CD14-positive monocyte (primary cell): ENCODE measurements at regions not wholly inside any gene's neighbourhood (a gene's known extent, or its start where the extent isn't known, plus 50 kb on each side); places are given as distances from the start of the nearest gene placed in this dataset.

Experiments
- DNase-seq, 3 donors: peaks; one replicate each; pipeline ENCODE4 v3.0.0-alpha.2; 2011 to 2022
- H2AFZ ChIP-seq: 2 replicates; pipeline ENCODE4 v1.6.0; 2012; ENCODE audit warnings: mild to moderate bottlenecking, low read depth, low read length, inconsistent platforms; ENCODE audit not compliant: insufficient read depth, poor library complexity, severe bottlenecking
- H3K27ac ChIP-seq, 2 donors: 1 replicate in 1 of 2; 2 replicates in 1 of 2; pipeline ENCODE4 v1.5.1; 2012 to 2013; ENCODE audit warnings: low read length in 2 of 2, control low read depth in 1 of 2, inconsistent platforms in 1 of 2, low read depth in 1 of 2, mild to moderate bottlenecking in 1 of 2
- H3K27me3 ChIP-seq, 2 donors: one replicate each; pipeline versions ENCODE4 v1.6.0 to v1.6.1; 2011 to 2013; ENCODE audit warnings: low read length in 2 of 2; ENCODE audit not compliant: control insufficient read depth in 2 of 2, insufficient read depth in 2 of 2
- H3K36me3 ChIP-seq, 2 donors: replicated peaks in 1 of 2; 1 replicate in 1 of 2; 2 replicates in 1 of 2; pipeline versions ENCODE4 v1.5.1 to v1.6.1; 2012 to 2013; ENCODE audit warnings: low read length in 2 of 2, control low read depth in 1 of 2, inconsistent platforms in 1 of 2, mild to moderate bottlenecking in 1 of 2; ENCODE audit not compliant: insufficient read depth in 2 of 2, control insufficient read depth in 1 of 2
- H3K4me1 ChIP-seq, 2 donors: 1 replicate in 1 of 2; 2 replicates in 1 of 2; pipeline versions ENCODE4 v1.5.1 to v1.6.1; 2012 to 2013; ENCODE audit warnings: low read length in 2 of 2, control low read depth in 1 of 2, inconsistent platforms in 1 of 2, mild to moderate bottlenecking in 1 of 2, moderate library complexity in 1 of 2; ENCODE audit not compliant: insufficient read depth in 2 of 2, control insufficient read depth in 1 of 2
- H3K4me2 ChIP-seq: replicated peaks from 2 replicates; pipeline ENCODE3; 2012; ENCODE audit warnings: low read length, moderate library complexity, mild to moderate bottlenecking; ENCODE audit not compliant: poor library complexity, severe bottlenecking; ENCODE audit errors: extremely low read depth
- H3K4me3 ChIP-seq, 3 experiments: fragments of 200-600 bp in 1 of 3; sonication (generic) in 1 of 3; replicated peaks in 1 of 3; 1 replicate in 2 of 3; 2 replicates in 1 of 3; pipeline ENCODE4 v1.5.1; 2011 to 2013; ENCODE audit warnings: low read length in 3 of 3, mild to moderate bottlenecking in 3 of 3, control low read depth in 2 of 3, low read depth in 2 of 3, inconsistent platforms in 1 of 3, moderate library complexity in 1 of 3
- H3K79me2 ChIP-seq: 2 replicates; pipeline ENCODE4 v1.6.0; 2012; ENCODE audit warnings: mild to moderate bottlenecking, control low read depth, inconsistent platforms, low read length, moderate library complexity; ENCODE audit not compliant: insufficient read depth
- H3K9ac ChIP-seq: 2 replicates; pipeline ENCODE4 v1.6.0; 2017; ENCODE audit warnings: low read length, mild to moderate bottlenecking; ENCODE audit not compliant: insufficient read depth, poor library complexity, severe bottlenecking
- H3K9me3 ChIP-seq, 2 donors: replicated peaks in 1 of 2; 1 replicate in 1 of 2; 2 replicates in 1 of 2; pipeline versions ENCODE4 v1.5.1 to v1.6.1; 2012 to 2013; ENCODE audit warnings: low read length in 2 of 2, control low read depth in 1 of 2; ENCODE audit not compliant: control insufficient read depth in 1 of 2, insufficient read depth in 1 of 2
- H4K20me1 ChIP-seq: 2 replicates; pipeline ENCODE4 v1.6.0; 2012; ENCODE audit warnings: mild to moderate bottlenecking, low read length, control low read depth, moderate library complexity; ENCODE audit not compliant: insufficient read depth
- H3K27ac Mint-ChIP-seq, 7 donors: one replicate each; pipeline ENCODE4 v1.8.0; 2020; ENCODE audit warnings: mild to moderate bottlenecking in 7 of 7, mixed read lengths in 7 of 7, moderate library complexity in 6 of 7, inconsistent platforms in 2 of 7
- H3K27me3 Mint-ChIP-seq, 3 donors: one replicate each; pipeline ENCODE4 v1.8.0; 2021 to 2022; ENCODE audit warnings: low read depth in 3 of 3, mild to moderate bottlenecking in 3 of 3, mixed read lengths in 3 of 3, moderate library complexity in 3 of 3, inconsistent platforms in 1 of 3
- H3K36me3 Mint-ChIP-seq, 2 donors: one replicate each; pipeline ENCODE4 v1.8.0; 2020; ENCODE audit warnings: mixed read lengths in 2 of 2, inconsistent platforms in 1 of 2, mild to moderate bottlenecking in 1 of 2
- H3K4me1 Mint-ChIP-seq: one replicate; pipeline ENCODE4 v1.8.0; 2020; ENCODE audit warnings: mild to moderate bottlenecking, mixed read lengths
- H3K4me3 Mint-ChIP-seq, 2 donors: one replicate each; pipeline ENCODE4 v1.8.0; 2020; ENCODE audit warnings: mild to moderate bottlenecking in 2 of 2, mixed read lengths in 2 of 2, moderate library complexity in 1 of 2
- H3K9me3 Mint-ChIP-seq, 7 donors: one replicate each; pipeline ENCODE4 v1.8.0; 2020 to 2022; ENCODE audit warnings: mixed read lengths in 7 of 7, mild to moderate bottlenecking in 6 of 7, moderate library complexity in 6 of 7, inconsistent platforms in 2 of 7
- WGBS: methylation state at CpG from one replicate; pipeline ENCODE4 v1.1.5; 2013; ENCODE audit warnings: missing lambda C conversion rate; ENCODE audit not compliant: insufficient coverage; 5-methylcytosine and 5-hydroxymethylcytosine counted together
- intact Hi-C, 2 donors: fragments of 100-400 bp; cut with micrococcal nuclease; formaldehyde crosslinking; loops; one replicate each; pipeline versions ENCODE4 v1.15.0 to v1.15.1; 2023
- TF ChIP-seq, protein P1 (sequence below): fragments of 200-600 bp; IDR thresholded peaks from one replicate; pipeline ENCODE4 v1.8.0; 2022; ENCODE audit warnings: antibody characterized with exemption, mild to moderate bottlenecking

DNA sequence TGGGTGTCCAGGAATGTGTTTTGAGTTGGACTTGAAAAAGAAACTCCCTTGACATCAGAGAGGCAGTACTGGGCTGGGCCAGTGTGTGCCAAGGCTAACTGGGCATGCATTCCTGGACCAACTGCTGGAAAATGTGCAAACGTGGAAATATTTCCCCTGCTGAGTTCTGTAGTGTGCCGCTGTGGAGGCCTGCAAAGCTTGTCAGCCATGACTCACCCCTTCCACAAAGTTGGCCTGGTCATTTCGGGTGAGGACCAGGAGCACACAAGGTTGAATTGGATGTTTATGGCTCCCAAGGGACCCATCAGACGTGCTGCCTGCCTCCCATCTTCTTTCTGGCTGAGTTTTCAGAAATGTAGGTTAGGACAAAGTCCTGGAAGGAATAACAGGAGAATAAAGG lies 513.1 kb downstream of the MIAT start:
- TF ChIP-seq, protein P1, sequence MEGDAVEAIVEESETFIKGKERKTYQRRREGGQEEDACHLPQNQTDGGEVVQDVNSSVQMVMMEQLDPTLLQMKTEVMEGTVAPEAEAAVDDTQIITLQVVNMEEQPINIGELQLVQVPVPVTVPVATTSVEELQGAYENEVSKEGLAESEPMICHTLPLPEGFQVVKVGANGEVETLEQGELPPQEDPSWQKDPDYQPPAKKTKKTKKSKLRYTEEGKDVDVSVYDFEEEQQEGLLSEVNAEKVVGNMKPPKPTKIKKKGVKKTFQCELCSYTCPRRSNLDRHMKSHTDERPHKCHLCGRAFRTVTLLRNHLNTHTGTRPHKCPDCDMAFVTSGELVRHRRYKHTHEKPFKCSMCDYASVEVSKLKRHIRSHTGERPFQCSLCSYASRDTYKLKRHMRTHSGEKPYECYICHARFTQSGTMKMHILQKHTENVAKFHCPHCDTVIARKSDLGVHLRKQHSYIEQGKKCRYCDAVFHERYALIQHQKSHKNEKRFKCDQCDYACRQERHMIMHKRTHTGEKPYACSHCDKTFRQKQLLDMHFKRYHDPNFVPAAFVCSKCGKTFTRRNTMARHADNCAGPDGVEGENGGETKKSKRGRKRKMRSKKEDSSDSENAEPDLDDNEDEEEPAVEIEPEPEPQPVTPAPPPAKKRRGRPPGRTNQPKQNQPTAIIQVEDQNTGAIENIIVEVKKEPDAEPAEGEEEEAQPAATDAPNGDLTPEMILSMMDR: no peak

DNA sequence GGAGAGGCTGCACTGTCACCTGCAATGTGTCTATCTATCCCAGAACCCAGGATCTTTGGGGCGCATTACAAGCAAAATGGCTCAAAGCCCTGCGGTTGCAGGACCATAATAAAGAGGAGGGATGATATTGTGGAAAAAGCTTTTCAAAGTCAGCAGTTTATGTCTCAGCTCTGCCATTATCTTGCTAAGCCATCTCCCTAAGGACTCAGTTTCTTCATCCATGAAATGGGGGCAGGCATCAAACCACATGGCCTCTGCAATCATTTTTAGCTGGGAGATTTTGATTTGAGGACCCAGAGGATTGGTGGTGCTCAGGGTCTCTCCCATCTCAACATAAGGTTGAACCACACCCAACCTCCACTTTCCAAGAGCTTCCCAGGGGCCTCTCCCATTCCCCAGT lies 513.8 kb downstream of the MIAT start:
- Histone ChIP-seq H2AFZ (no peak overlapping the region), H3K36me3 (no peaks in the 10 kb centered on the region), H3K4me3 (no peak overlapping the region), H3K27ac (no peak overlapping the region), H3K9me3 (no peaks in the 10 kb centered on the region), H3K79me2 (no peaks in the 10 kb centered on the region), H3K4me1 (no peaks in the 10 kb centered on the region), H3K27me3 (peaks cover 17 to 22% of the 10 kb centered on the region in 2 donors), H4K20me1 (no peaks in the 10 kb centered on the region), H3K4me2 (no peak overlapping the region), H3K9ac (no peak overlapping the region)
- DNase-seq: no peak
- no peaks in the 10 kb centered on the region for H3K36me3 Mint-ChIP-seq
- WGBS: no CpG with 5 or more reads among the region's 2 CpGs
- H3K4me1 Mint-ChIP-seq: no peaks in the 10 kb centered on the region
- TF ChIP-seq, protein P1: no peak
- no peak overlapping the region for H3K27ac Mint-ChIP-seq
- peak overlapping the region in 1 of 2 donors; percentile 33 for H3K4me3 Mint-ChIP-seq
- intact Hi-C loops: no loop called here
- peaks cover 0 to 3% (median 0%) of the 10 kb centered on the region in 7 donors for H3K9me3 Mint-ChIP-seq
- H3K27me3 Mint-ChIP-seq: peaks cover 15 to 28% (median 22%) of the 10 kb centered on the region in 3 donors

More for the DNA sequence above, 513.1 kb downstream of the MIAT start:
- Mint-ChIP-seq H3K4me1 (no peaks in the 10 kb centered on the region), H3K9me3 (peaks cover 0 to 3% (median 0%) of the 10 kb centered on the region in 7 donors), H3K27me3 (peaks cover 9 to 23% (median 18%) of the 10 kb centered on the region in 3 donors), H3K4me3 (no peak overlapping the region), H3K36me3 (no peaks in the 10 kb centered on the region), H3K27ac (no peak overlapping the region)
- peaks cover 16 to 18% of the 10 kb centered on the region in 2 donors for H3K27me3 ChIP-seq
- no peak overlapping the region for H2AFZ ChIP-seq
- 84% methylated on average over 2 of the region's 4 CpGs for WGBS
- no peak overlapping the region for H3K4me3 ChIP-seq
- H3K27ac ChIP-seq: no peak overlapping the region
- H3K9me3 ChIP-seq: no peaks in the 10 kb centered on the region
- intact Hi-C loops: no loop called here
- H3K36me3 ChIP-seq: no peaks in the 10 kb centered on the region
- H4K20me1 ChIP-seq: no peaks in the 10 kb centered on the region
- H3K79me2 ChIP-seq: no peaks in the 10 kb centered on the region
- H3K9ac ChIP-seq: no peak overlapping the region
- no peak for DNase-seq
- no peak overlapping the region for H3K4me2 ChIP-seq
- no peaks in the 10 kb centered on the region for H3K4me1 ChIP-seq
